IMR-90 (cell line): ENCODE measurements at regions not wholly inside any gene's neighbourhood (a gene's known extent, or its start where the extent isn't known, plus 50 kb on each side); places are given as distances from the start of the nearest gene placed in this dataset.

ENCODE experiments used
- ATAC-seq: fragments of 200-7000 bp; cut with Tn5 transposase; 2 replicates; pipeline ENCODE4 v1.9.1; 2020; ENCODE audit warnings: low read depth, mild to moderate bottlenecking, moderate library complexity
- BruUV-seq: library from RNA; stranded (reverse); fragments of 400-500 nt; replicated peaks from 2 replicates; lab custom pipeline; 2021; lab: Mats Ljungman, UMichigan
- CTCF ChIA-PET: fragments of 300-600 bp; formaldehyde crosslinking; extraction: SDS; loops from one replicate; lab custom pipeline; 2021; ENCODE audit warnings: antibody characterized with exemption; lab: Yijun Ruan, JAX
- POLR2A ChIA-PET: fragments of 300-600 bp; sonication (Branson Sonifier 250); formaldehyde crosslinking; loops from one replicate; lab custom pipeline; 2022; ENCODE audit warnings: antibody characterized with exemption; ENCODE audit not compliant: unreplicated experiment; lab: Charles Lee
- DNase-seq: peaks from one replicate; pipeline ENCODE4 v3.0.0; 2013
- H2AFZ ChIP-seq: replicated peaks from 2 replicates; pipeline ENCODE3; 2013; ENCODE audit warnings: low read length, mild to moderate bottlenecking; ENCODE audit not compliant: poor library complexity
- H2AK5ac ChIP-seq: 2 replicates; pipeline ENCODE4 v1.6.1; 2013; ENCODE audit warnings: low read depth, low read length, inconsistent platforms
- H2AK9ac ChIP-seq: replicated peaks from 2 replicates; pipeline ENCODE3; 2013; ENCODE audit warnings: mild to moderate bottlenecking, low read depth, low read length, moderate library complexity; ENCODE audit not compliant: poor library complexity
- H2BK120ac ChIP-seq: 2 replicates; pipeline ENCODE4 v1.6.1; 2013; ENCODE audit warnings: low read depth, low read length, inconsistent platforms
- H2BK15ac ChIP-seq: 3 replicates; pipeline ENCODE4 v1.6.1; 2013; ENCODE audit warnings: low read depth, low read length, inconsistent platforms
- H2BK20ac ChIP-seq: 2 replicates; pipeline ENCODE4 v1.6.1; 2013; ENCODE audit warnings: low read depth, mild to moderate bottlenecking, inconsistent platforms, low read length, moderate library complexity
- H2BK5ac ChIP-seq: 2 replicates; pipeline ENCODE4 v1.6.1; 2013; ENCODE audit warnings: mild to moderate bottlenecking, low read depth, low read length, inconsistent platforms; ENCODE audit not compliant: poor library complexity, severe bottlenecking
- H3K14ac ChIP-seq: replicated peaks from 2 replicates; pipeline ENCODE4 v1.6.1; 2013; ENCODE audit warnings: low read depth, low read length, inconsistent platforms
- H3K18ac ChIP-seq: 2 replicates; pipeline ENCODE4 v1.6.1; 2013; ENCODE audit warnings: low read depth, low read length, control low read depth
- H3K23ac ChIP-seq: 2 replicates; pipeline ENCODE4 v1.6.1; 2013; ENCODE audit warnings: low read depth, low read length, inconsistent platforms
- H3K27ac ChIP-seq: 2 replicates; pipeline ENCODE4 v1.5.1; 2013; ENCODE audit warnings: mild to moderate bottlenecking, control low read depth, low read length; ENCODE audit not compliant: insufficient read depth
- H3K27me3 ChIP-seq: 2 replicates; pipeline ENCODE4 v1.6.1; 2013; ENCODE audit warnings: low read length; ENCODE audit not compliant: control insufficient read depth, insufficient read depth
- H3K36me3 ChIP-seq: 2 replicates; pipeline ENCODE4 v1.6.1; 2013; ENCODE audit warnings: low read length, mixed read lengths; ENCODE audit not compliant: control insufficient read depth, insufficient read depth
- H3K4ac ChIP-seq: 2 replicates; pipeline ENCODE4 v1.6.1; 2013; ENCODE audit warnings: low read depth, low read length, inconsistent platforms
- H3K4me1 ChIP-seq: 2 replicates; pipeline ENCODE4 v1.6.1; 2013; ENCODE audit warnings: low read length, mixed read lengths; ENCODE audit not compliant: control insufficient read depth, insufficient read depth
- H3K4me2 ChIP-seq: 2 replicates; pipeline ENCODE4 v1.6.1; 2013; ENCODE audit warnings: low read depth, mild to moderate bottlenecking, control low read depth, low read length, moderate library complexity
- H3K4me3 ChIP-seq: 2 replicates; pipeline ENCODE4 v1.5.1; 2013; ENCODE audit warnings: low read depth, mild to moderate bottlenecking, control low read depth, low read length, moderate library complexity; ENCODE audit not compliant: insufficient read depth
- H3K56ac ChIP-seq: 2 replicates; pipeline ENCODE4 v1.6.1; 2013; ENCODE audit warnings: low read length, inconsistent platforms; ENCODE audit not compliant: insufficient read depth; ENCODE audit errors: extremely low read depth
- H3K79me1 ChIP-seq, 2 experiments: 2 replicates each; pipeline ENCODE4 v1.6.1; 2013; ENCODE audit warnings: low read length in 2 of 2, inconsistent platforms in 1 of 2, low read depth in 1 of 2
- H3K9ac ChIP-seq: 2 replicates; pipeline ENCODE4 v1.6.1; 2013; ENCODE audit warnings: low read depth, low read length, control low read depth
- H3K9me1 ChIP-seq: 2 replicates; pipeline ENCODE4 v1.6.1; 2013; ENCODE audit warnings: low read length, inconsistent platforms; ENCODE audit not compliant: insufficient read depth
- H3K9me3 ChIP-seq: 2 replicates; pipeline ENCODE4 v1.6.1; 2013; ENCODE audit warnings: low read length; ENCODE audit not compliant: control insufficient read depth, insufficient read depth
- H4K20me1 ChIP-seq: 2 replicates; pipeline ENCODE4 v1.6.1; 2013; ENCODE audit warnings: low read length, inconsistent platforms; ENCODE audit not compliant: insufficient read depth
- H4K5ac ChIP-seq: 2 replicates; pipeline ENCODE4 v1.6.1; 2013; ENCODE audit warnings: mild to moderate bottlenecking, low read depth, low read length, control low read depth
- H4K8ac ChIP-seq, 2 experiments: 2 replicates each; pipeline ENCODE4 v1.6.1; 2013; ENCODE audit warnings: low read depth in 2 of 2, low read length in 2 of 2, control low read depth in 1 of 2, inconsistent platforms in 1 of 2
- H4K91ac ChIP-seq: 2 replicates; pipeline ENCODE4 v1.6.1; 2013; ENCODE audit warnings: low read depth, low read length, inconsistent platforms; ENCODE audit not compliant: insufficient read depth
- BHLHE40 ChIP-seq: fragments of 150-350 bp; IDR thresholded peaks from 2 replicates; pipeline ENCODE4 v1.6.1; 2016; ENCODE audit warnings: mild to moderate bottlenecking, low read depth, low read length
- CEBPB ChIP-seq: IDR thresholded peaks from 2 replicates; pipeline ENCODE4 v1.6.1; 2012; ENCODE audit warnings: low read depth, low read length, improper control_type of control experiment
- MAFK ChIP-seq: IDR thresholded peaks from 2 replicates; pipeline ENCODE4 v1.6.1; 2012; ENCODE audit warnings: low read depth, low read length, improper control_type of control experiment
- RAD21 ChIP-seq: IDR thresholded peaks from 2 replicates; pipeline ENCODE4 v1.6.1; 2012; ENCODE audit warnings: low read length, improper control_type of control experiment
- RFX5 ChIP-seq: IDR thresholded peaks from 2 replicates; pipeline ENCODE4 v1.8.0; 2012; ENCODE audit warnings: low read depth, mild to moderate bottlenecking, low read length, moderate library complexity
- SMC3 ChIP-seq: fragments of 150-350 bp; IDR thresholded peaks from 2 replicates; pipeline ENCODE4 v1.6.1; 2016; ENCODE audit warnings: low read depth, mild to moderate bottlenecking, antibody characterized with exemption, low read length, moderate library complexity
- WGBS, 2 experiments: methylation state at CpG; one replicate each; pipeline versions ENCODE4 v1.1.5 to v1.1.7; 2013; ENCODE audit warnings: missing lambda C conversion rate in 2 of 2; ENCODE audit not compliant: insufficient read length in 1 of 2; ENCODE audit errors: extremely low coverage in 2 of 2; 5-methylcytosine and 5-hydroxymethylcytosine counted together
- dilution Hi-C: fragments of 300-500 bp; cut with HindIII; formaldehyde crosslinking; loops from one replicate; pipeline ENCODE4 v1.14.3; 2018; ENCODE audit warnings: low sequenced_read_pairs; ENCODE audit not compliant: unreplicated experiment
- in situ Hi-C: fragments of 300-500 bp; cut with MboI; formaldehyde crosslinking; loops from 3 replicates; pipeline ENCODE4 v1.14.3; 2019; ENCODE audit warnings: low sequenced_read_pairs, inconsistent platforms, mixed read lengths
- intact Hi-C: fragments of 100-400 bp; cut with micrococcal nuclease; formaldehyde crosslinking; loops from 2 replicates; pipeline ENCODE4 v1.10.0; 2022
- TF ChIP-seq, protein P1 (sequence below): conservative IDR thresholded peaks from 2 replicates; pipeline ENCODE4 v1.5.1; 2012; ENCODE audit warnings: mild to moderate bottlenecking, low read depth, low read length, improper control_type of control experiment
- TF ChIP-seq, protein P2 (sequence below): fragments of 150-350 bp; IDR thresholded peaks from 2 replicates; pipeline ENCODE4 v1.6.1; 2017; ENCODE audit warnings: mild to moderate bottlenecking, antibody characterized with exemption, low read length, low read depth

DNA sequence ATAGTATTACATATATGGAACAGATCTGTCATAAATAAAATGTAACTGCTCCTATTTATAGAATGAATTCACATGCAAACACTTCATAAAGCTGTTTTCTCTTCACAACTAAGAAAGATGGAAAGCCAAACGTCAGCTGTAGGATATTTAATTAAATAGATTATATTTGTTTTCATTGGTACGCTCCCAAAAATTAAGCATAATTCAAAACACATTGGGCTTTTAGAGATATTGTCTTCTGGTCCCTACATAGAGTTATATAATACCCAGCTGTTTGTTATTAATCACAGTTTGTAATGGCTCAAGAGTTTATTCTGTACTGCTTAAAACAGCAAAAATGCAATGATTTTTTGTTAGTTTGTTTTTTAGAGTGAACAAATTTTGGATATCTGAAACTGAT, 61.2 kb downstream of the MRPS30 start:
- Histone ChIP-seq H2BK5ac (no peak overlapping the region), H3K36me3 (no peaks in the 10 kb centered on the region), H4K91ac (no peak overlapping the region), H3K4me3 (no peak overlapping the region), H3K9me3 (no peaks in the 10 kb centered on the region), H2BK15ac (no peak overlapping the region), H4K5ac (no peak overlapping the region), H3K9ac (no peak overlapping the region), H3K27me3 (no peaks in the 10 kb centered on the region), H3K4me2 (no peak overlapping the region), H4K8ac (no peak overlapping the region), H3K4ac (no peak overlapping the region), H3K14ac (no peak overlapping the region), H3K4me1 (no peaks in the 10 kb centered on the region), H3K79me1 (no peaks in the 10 kb centered on the region), H2AK9ac (no peak overlapping the region), H2AFZ (no peak overlapping the region), H3K23ac (no peak overlapping the region), H4K20me1 (no peaks in the 10 kb centered on the region), H2BK20ac (no peak overlapping the region), H2AK5ac (no peak overlapping the region), H3K18ac (no peak overlapping the region), H3K9me1 (no peaks in the 10 kb centered on the region), H2BK120ac (no peak overlapping the region), H3K27ac (no peak overlapping the region), H3K56ac (no peak overlapping the region)
- ChIA-PET POLR2A (no interaction called here), CTCF (no interaction called here)
- intact Hi-C loops (no loop called here), in situ Hi-C loops (no loop called here), dilution Hi-C loops (no loop called here)
- DNase-seq (no peak), ATAC-seq (no peak)
- TF ChIP-seq, protein P1, sequence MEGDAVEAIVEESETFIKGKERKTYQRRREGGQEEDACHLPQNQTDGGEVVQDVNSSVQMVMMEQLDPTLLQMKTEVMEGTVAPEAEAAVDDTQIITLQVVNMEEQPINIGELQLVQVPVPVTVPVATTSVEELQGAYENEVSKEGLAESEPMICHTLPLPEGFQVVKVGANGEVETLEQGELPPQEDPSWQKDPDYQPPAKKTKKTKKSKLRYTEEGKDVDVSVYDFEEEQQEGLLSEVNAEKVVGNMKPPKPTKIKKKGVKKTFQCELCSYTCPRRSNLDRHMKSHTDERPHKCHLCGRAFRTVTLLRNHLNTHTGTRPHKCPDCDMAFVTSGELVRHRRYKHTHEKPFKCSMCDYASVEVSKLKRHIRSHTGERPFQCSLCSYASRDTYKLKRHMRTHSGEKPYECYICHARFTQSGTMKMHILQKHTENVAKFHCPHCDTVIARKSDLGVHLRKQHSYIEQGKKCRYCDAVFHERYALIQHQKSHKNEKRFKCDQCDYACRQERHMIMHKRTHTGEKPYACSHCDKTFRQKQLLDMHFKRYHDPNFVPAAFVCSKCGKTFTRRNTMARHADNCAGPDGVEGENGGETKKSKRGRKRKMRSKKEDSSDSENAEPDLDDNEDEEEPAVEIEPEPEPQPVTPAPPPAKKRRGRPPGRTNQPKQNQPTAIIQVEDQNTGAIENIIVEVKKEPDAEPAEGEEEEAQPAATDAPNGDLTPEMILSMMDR: no peak
- TF ChIP-seq SMC3 (no peak), MAFK (no peak), RFX5 (no peak), BHLHE40 (no peak), CEBPB (no peak), RAD21 (no peak)
- TF ChIP-seq, protein P2, sequence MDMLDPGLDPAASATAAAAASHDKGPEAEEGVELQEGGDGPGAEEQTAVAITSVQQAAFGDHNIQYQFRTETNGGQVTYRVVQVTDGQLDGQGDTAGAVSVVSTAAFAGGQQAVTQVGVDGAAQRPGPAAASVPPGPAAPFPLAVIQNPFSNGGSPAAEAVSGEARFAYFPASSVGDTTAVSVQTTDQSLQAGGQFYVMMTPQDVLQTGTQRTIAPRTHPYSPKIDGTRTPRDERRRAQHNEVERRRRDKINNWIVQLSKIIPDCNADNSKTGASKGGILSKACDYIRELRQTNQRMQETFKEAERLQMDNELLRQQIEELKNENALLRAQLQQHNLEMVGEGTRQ: no peak
- no TSS peak for BruUV-seq
- no CpG with 5 or more reads among the region's 2 CpGs for WGBS, 2 experiments
